B cell (primary cell): ENCODE measurements at regions not wholly inside any gene's neighbourhood (a gene's known extent, or its start where the extent isn't known, plus 50 kb on each side); places are given as distances from the start of the nearest gene placed in this dataset.

Source experiments
- ATAC-seq: fragments of 200-7000 bp; cut with Tn5 transposase; one replicate; pipeline ENCODE4 v1.10.0; 2021; ENCODE audit warnings: low read depth, mild to moderate bottlenecking, moderate number of reproducible peaks, moderate library complexity
- CTCF ChIA-PET: fragments of 350-600 bp; sonication (Branson Sonifier 250); formaldehyde crosslinking; loops from one replicate; lab custom pipeline; 2021; ENCODE audit warnings: antibody characterized with exemption, inconsistent platforms; lab: Charles Lee
- POLR2A ChIA-PET: fragments of 350-600 bp; sonication (Branson Sonifier 250); formaldehyde crosslinking; loops from one replicate; lab custom pipeline; 2021; ENCODE audit warnings: antibody characterized with exemption; lab: Charles Lee
- DNase-seq: peaks from one replicate; pipeline ENCODE4 v3.0.0; 2013
- H2AFZ ChIP-seq: 2 replicates; pipeline ENCODE4 v1.6.1; 2012; ENCODE audit warnings: mild to moderate bottlenecking, low read depth, low read length; ENCODE audit not compliant: insufficient read depth, poor library complexity, severe bottlenecking
- H3K27ac ChIP-seq, 2 donors: 1 replicate in 1 of 2; 2 replicates in 1 of 2; pipeline ENCODE4 v1.5.1; 2012 to 2013; ENCODE audit warnings: low read length in 2 of 2, mild to moderate bottlenecking in 2 of 2, moderate library complexity in 1 of 2
- H3K27me3 ChIP-seq, 4 experiments: fragments of 200-600 bp in 1 of 4; sonication (generic) in 1 of 4; replicated peaks in 1 of 4; 1 replicate in 2 of 4; 2 replicates in 2 of 4; pipeline versions ENCODE4 v1.6.1 to v1.7.0; 2013 to 2016; ENCODE audit warnings: low read length in 3 of 4, mild to moderate bottlenecking in 2 of 4, mixed read lengths in 1 of 4, moderate library complexity in 1 of 4; ENCODE audit not compliant: insufficient read depth in 4 of 4, control insufficient read depth in 3 of 4; ENCODE audit errors: control extremely low read depth in 1 of 4
- H3K36me3 ChIP-seq, 2 experiments: replicated peaks in 1 of 2; 1 replicate in 1 of 2; 2 replicates in 1 of 2; pipeline versions ENCODE4 v1.6.1 to v1.7.1; 2013; ENCODE audit warnings: low read length in 1 of 2; ENCODE audit not compliant: insufficient read depth in 2 of 2, control insufficient read depth in 1 of 2; ENCODE audit errors: control extremely low read depth in 1 of 2, extremely low read depth in 1 of 2
- H3K4me1 ChIP-seq, 2 donors: fragments of 200-600 bp in 1 of 2; sonication (generic) in 1 of 2; 1 replicate in 1 of 2; 2 replicates in 1 of 2; pipeline versions ENCODE4 v1.5.1 to v1.6.1; 2013 to 2017; ENCODE audit warnings: low read length in 2 of 2; ENCODE audit not compliant: control insufficient read depth in 2 of 2, insufficient read depth in 2 of 2
- H3K4me2 ChIP-seq: replicated peaks from 2 replicates; pipeline ENCODE3; 2012; ENCODE audit warnings: mild to moderate bottlenecking, low read depth, low read length; ENCODE audit not compliant: poor library complexity, severe bottlenecking
- H3K4me3 ChIP-seq, 5 experiments: fragments of 200-600 bp in 1 of 5; sonication (generic) in 1 of 5; 1 replicate in 3 of 5; 2 replicates in 2 of 5; pipeline versions ENCODE4 v1.5.1 to v1.7.0; 2011 to 2016; ENCODE audit warnings: low read length in 4 of 5, mild to moderate bottlenecking in 4 of 5, low read depth in 2 of 5, control low read depth in 1 of 5, moderate library complexity in 1 of 5; ENCODE audit not compliant: insufficient read depth in 1 of 5; ENCODE audit errors: control extremely low read depth in 1 of 5, extremely low read depth in 1 of 5
- H3K79me2 ChIP-seq: fragments of 200-600 bp; sonication (generic); one replicate; pipeline ENCODE4 v1.6.0; 2016; ENCODE audit warnings: low read length; ENCODE audit not compliant: control insufficient read depth, insufficient read depth
- H3K9ac ChIP-seq: fragments of 200-600 bp; sonication (generic); 2 replicates; pipeline ENCODE4 v1.6.1; 2017; ENCODE audit warnings: mild to moderate bottlenecking, low read length, moderate library complexity
- H3K9me3 ChIP-seq, 3 donors: one replicate each; pipeline versions ENCODE4 v1.6.1 to v1.7.1; 2013; ENCODE audit warnings: low read length in 2 of 3; ENCODE audit not compliant: control insufficient read depth in 2 of 3, insufficient read depth in 1 of 3; ENCODE audit errors: control extremely low read depth in 1 of 3
- H4K20me1 ChIP-seq: 2 replicates; pipeline ENCODE4 v1.6.0; 2012; ENCODE audit warnings: mild to moderate bottlenecking, low read length; ENCODE audit not compliant: insufficient read depth, control insufficient read depth, poor library complexity, severe bottlenecking
- H3K27ac Mint-ChIP-seq: one replicate; pipeline ENCODE4 v1.8.0; 2021; ENCODE audit warnings: mixed read lengths
- H3K27me3 Mint-ChIP-seq: one replicate; pipeline ENCODE4 v1.8.0; 2021; ENCODE audit warnings: mixed read lengths
- H3K4me1 Mint-ChIP-seq: one replicate; pipeline ENCODE4 v1.8.0; 2021; ENCODE audit warnings: mixed read lengths
- H3K4me3 Mint-ChIP-seq: one replicate; pipeline ENCODE4 v1.8.0; 2021; ENCODE audit warnings: mixed read lengths
- H3K9me3 Mint-ChIP-seq: one replicate; pipeline ENCODE4 v1.8.0; 2022; ENCODE audit warnings: mixed read lengths; ENCODE audit not compliant: insufficient read depth
- CTCF ChIP-seq: fragments of 200-600 bp; IDR thresholded peaks from one replicate; pipeline ENCODE4 v1.8.0; 2022; ENCODE audit warnings: antibody characterized with exemption, mild to moderate bottlenecking
- EZH2 ChIP-seq: IDR thresholded peaks from 2 replicates; pipeline ENCODE4 v1.6.1; 2012; ENCODE audit warnings: borderline replicate concordance, low read depth, mild to moderate bottlenecking, moderate library complexity, low read length; ENCODE audit not compliant: insufficient read depth, poor library complexity, severe bottlenecking
- WGBS: methylation state at CpG from one replicate; pipeline ENCODE4 v1.1.5; 2013; ENCODE audit warnings: missing lambda C conversion rate; ENCODE audit not compliant: insufficient coverage; 5-methylcytosine and 5-hydroxymethylcytosine counted together
- intact Hi-C: fragments of 100-400 bp; cut with micrococcal nuclease; formaldehyde crosslinking; loops from one replicate; pipeline ENCODE4 v1.10.0; 2022

DNA sequence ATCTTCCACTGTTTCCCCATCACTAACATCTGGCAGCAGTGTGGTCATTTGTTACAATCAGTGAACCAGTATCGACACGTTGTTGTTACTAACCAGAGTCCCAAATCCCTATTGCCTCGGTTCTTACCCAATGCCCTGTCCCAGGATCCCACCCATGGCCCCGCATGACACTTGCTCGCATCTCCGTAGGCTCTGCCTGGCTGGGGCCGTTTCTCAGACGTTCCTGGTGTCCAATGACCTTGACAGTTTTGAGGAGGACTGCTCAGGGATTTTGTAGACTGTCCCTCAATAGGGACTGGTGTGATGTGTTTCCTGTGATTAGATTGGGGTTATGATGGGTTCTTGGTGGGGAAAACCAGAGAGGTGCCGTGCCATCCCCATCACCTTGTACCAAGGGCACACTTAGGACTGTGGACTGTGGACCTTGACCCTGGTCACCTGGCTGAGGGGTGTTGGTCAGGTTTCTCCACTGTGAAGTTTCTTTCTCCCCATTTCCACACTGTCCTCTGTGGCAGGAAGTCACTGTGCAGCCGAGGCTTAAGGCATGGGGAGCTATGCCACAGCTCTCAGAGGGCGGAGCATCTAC is 108.4 kb downstream of the ADRA2C start:
- no peak for TF ChIP-seq EZH2
- TF ChIP-seq CTCF: no peak
- H2AFZ ChIP-seq: no peak overlapping the region
- H4K20me1 ChIP-seq: no peaks in the 10 kb centered on the region
- peaks cover 5% of the 10 kb centered on the region for H3K9me3 Mint-ChIP-seq
- no peaks in the 10 kb centered on the region for H3K79me2 ChIP-seq
- H3K9me3 ChIP-seq: peaks cover 1 to 30% (median 15%) of the 10 kb centered on the region in 3 donors
- peaks cover 56% of the 10 kb centered on the region for H3K27me3 Mint-ChIP-seq
- intact Hi-C loops: no loop called here
- POLR2A ChIA-PET: no interaction called here
- DNase-seq (no peak), ATAC-seq (no peak)
- no peak overlapping the region for H3K9ac ChIP-seq
- CTCF ChIA-PET: no interaction called here
- H3K27ac Mint-ChIP-seq: no peak overlapping the region
- H3K4me3 Mint-ChIP-seq: no peak overlapping the region
- no peaks in the 10 kb centered on the region for H3K36me3 ChIP-seq
- H3K4me2 ChIP-seq: no peak overlapping the region
- peaks cover 19% of the 10 kb centered on the region for H3K4me1 Mint-ChIP-seq
- H3K4me1 ChIP-seq: peaks cover 15% of the 10 kb centered on the region in 2 donors
- WGBS: 71% methylated on average over 8 of the region's 11 CpGs
- no peak overlapping the region for H3K4me3 ChIP-seq
- no peak overlapping the region for H3K27ac ChIP-seq
- peaks cover 0 to 56% (median 11%) of the 10 kb centered on the region in 4 experiments for H3K27me3 ChIP-seq

DNA sequence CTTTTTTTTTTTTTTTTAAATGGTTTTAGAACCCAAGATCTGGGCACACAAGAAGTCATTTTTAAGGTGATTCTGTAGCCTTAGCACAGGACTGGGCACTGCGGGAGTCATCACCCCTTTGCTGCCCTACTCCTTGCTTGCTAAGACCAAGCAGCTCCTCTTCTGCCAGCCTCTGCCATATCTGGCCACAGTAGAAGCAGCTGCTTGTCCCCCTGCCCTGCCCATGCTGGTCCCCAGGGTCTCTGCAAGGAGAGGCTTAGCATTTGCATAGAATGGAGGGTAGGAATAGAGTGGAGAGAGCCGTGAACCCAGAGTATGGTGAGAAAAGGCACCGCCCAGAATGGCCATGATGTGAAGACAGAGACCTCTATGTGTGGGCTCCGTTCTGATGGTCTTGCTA is 109.3 kb downstream of the ADRA2C start:
- WGBS: 74% methylated on average over 4 of the region's 4 CpGs
- peaks cover 5% of the 10 kb centered on the region for H3K9me3 Mint-ChIP-seq

More for the DNA sequence above, 109.3 kb downstream of the ADRA2C start:
- Histone ChIP-seq H3K27ac (no peak overlapping the region), H3K4me3 (no peak overlapping the region), H3K27me3 (peaks cover 0 to 58% (median 14%) of the 10 kb centered on the region in 4 experiments), H3K9ac (no peak overlapping the region), H4K20me1 (no peaks in the 10 kb centered on the region), H3K79me2 (no peaks in the 10 kb centered on the region), H2AFZ (no peak overlapping the region), H3K9me3 (peaks cover 1 to 32% (median 15%) of the 10 kb centered on the region in 3 donors), H3K4me2 (no peak overlapping the region), H3K36me3 (no peaks in the 10 kb centered on the region), H3K4me1 (peaks cover 23% of the 10 kb centered on the region in 2 donors)
- CTCF ChIA-PET: no interaction called here
- Mint-ChIP-seq H3K4me1 (peaks cover 23% of the 10 kb centered on the region), H3K27ac (no peak overlapping the region), H3K27me3 (peaks cover 50% of the 10 kb centered on the region), H3K4me3 (no peak overlapping the region)
- intact Hi-C loops: no loop called here
- ATAC-seq (no peak), DNase-seq (no peak)
- no peak for TF ChIP-seq CTCF
- no peak for TF ChIP-seq EZH2
- POLR2A ChIA-PET: no interaction called here
